Aorta (tissue), 5 donors: ENCODE measurements at regions not wholly inside any gene's neighbourhood (a gene's known extent, or its start where the extent isn't known, plus 50 kb on each side); places are given as distances from the start of the nearest gene placed in this dataset.
"Not testable (repeated sequence)": the region's sequence is repeated elsewhere in the genome, so short reads cannot be mapped to it uniquely, and the experiment has no call there.

Experiments
- ATAC-seq: fragments of 200-7000 bp; cut with Tn5 transposase; one replicate; pipeline ENCODE4 v1.9.1; 2022; ENCODE audit warnings: moderate library complexity; ENCODE audit not compliant: low FRiP score
- DNase-seq, 2 donors: peaks; one replicate each; pipeline ENCODE4 v3.0.0-alpha.2; 2020
- H3K27ac ChIP-seq, 2 donors: one replicate each; pipeline ENCODE4 v1.5.1; 2013; ENCODE audit warnings: low read length in 2 of 2, mild to moderate bottlenecking in 2 of 2, moderate library complexity in 2 of 2, control low read depth in 1 of 2, inconsistent platforms in 1 of 2, low read depth in 1 of 2
- H3K27me3 ChIP-seq, 2 donors: one replicate each; pipeline ENCODE4 v1.6.1; 2013; ENCODE audit warnings: control low read depth in 1 of 2, low read length in 1 of 2, mild to moderate bottlenecking in 1 of 2, moderate library complexity in 1 of 2; ENCODE audit not compliant: insufficient read depth in 2 of 2, control insufficient read depth in 1 of 2
- H3K36me3 ChIP-seq, 2 donors: one replicate each; pipeline ENCODE4 v1.6.1; 2013; ENCODE audit warnings: control low read depth in 1 of 2, low read length in 1 of 2, mild to moderate bottlenecking in 1 of 2; ENCODE audit not compliant: insufficient read depth in 2 of 2, control insufficient read depth in 1 of 2
- H3K4me1 ChIP-seq, 2 donors: one replicate each; pipeline ENCODE4 v1.6.1; 2013; ENCODE audit warnings: low read length in 2 of 2, control low read depth in 1 of 2, mild to moderate bottlenecking in 1 of 2, moderate library complexity in 1 of 2; ENCODE audit not compliant: insufficient read depth in 2 of 2, control insufficient read depth in 1 of 2
- H3K4me3 ChIP-seq, 2 donors: one replicate each; pipeline ENCODE4 v1.5.1; 2013; ENCODE audit warnings: low read length in 2 of 2, control low read depth in 1 of 2, mild to moderate bottlenecking in 1 of 2
- H3K9me3 ChIP-seq: one replicate; pipeline ENCODE4 v1.6.1; 2013; ENCODE audit warnings: mild to moderate bottlenecking, low read length; ENCODE audit not compliant: control insufficient read depth
- WGBS, 2 donors: extraction: QIAGEN DNeasy Blood & Tissue Kit; methylation state at CpG; one replicate each; pipeline ENCODE4 v1.1.7; 2013; 5-methylcytosine and 5-hydroxymethylcytosine counted together
- intact Hi-C, 2 donors: fragments of 100-400 bp; cut with DNase I; formaldehyde crosslinking; loops; one replicate each; pipeline versions ENCODE4 v1.14.2 to v1.15.0; 2022
- donor health status: healthy with polysubstance abuse.
- donor health status: Bipolar disorder and iron deficiency.
- donor health status: DM: no; HTN: no; CAD: no.
- donor health status: DM: no; HTN: no; CAD: no.
- donor health status: DM: yes; HTN: yes; CAD: no.

GRCh38 chr3:184498986-184499606 lies 62.5 kb upstream of the EPHB3 start:
- WGBS, 2 donors: 56 to 63% methylated on average over 12 of the region's 12 CpGs
- Histone ChIP-seq H3K9me3 (peaks cover 4% of the 10 kb centered on the region), H3K4me3 (no peak overlapping the region), H3K27ac (no peak overlapping the region), H3K36me3 (no peaks in the 10 kb centered on the region), H3K27me3 (peaks cover 0 to 1% of the 10 kb centered on the region in 2 donors), H3K4me1 (no peaks in the 10 kb centered on the region)
- ATAC-seq (no peak), DNase-seq (no peak)
- intact Hi-C loops: no loop called here

- Histone ChIP-seq H3K36me3 (no peaks in the 10 kb centered on the region), H3K4me3 (no peak overlapping the region), H3K27me3 (peaks cover 0 to 1% of the 10 kb centered on the region in 2 donors), H3K9me3 (peaks cover 4% of the 10 kb centered on the region), H3K4me1 (no peaks in the 10 kb centered on the region), H3K27ac (no peak overlapping the region)
- intact Hi-C loops: no loop called here
- no peak for ATAC-seq
- no peak for DNase-seq
- WGBS, 2 donors: 55 to 60% methylated on average over 12 of the region's 12 CpGs
These were observed 61.2 kb upstream of the EPHB3 start for GRCh38 chr3:184500344-184500923.

DNA sequence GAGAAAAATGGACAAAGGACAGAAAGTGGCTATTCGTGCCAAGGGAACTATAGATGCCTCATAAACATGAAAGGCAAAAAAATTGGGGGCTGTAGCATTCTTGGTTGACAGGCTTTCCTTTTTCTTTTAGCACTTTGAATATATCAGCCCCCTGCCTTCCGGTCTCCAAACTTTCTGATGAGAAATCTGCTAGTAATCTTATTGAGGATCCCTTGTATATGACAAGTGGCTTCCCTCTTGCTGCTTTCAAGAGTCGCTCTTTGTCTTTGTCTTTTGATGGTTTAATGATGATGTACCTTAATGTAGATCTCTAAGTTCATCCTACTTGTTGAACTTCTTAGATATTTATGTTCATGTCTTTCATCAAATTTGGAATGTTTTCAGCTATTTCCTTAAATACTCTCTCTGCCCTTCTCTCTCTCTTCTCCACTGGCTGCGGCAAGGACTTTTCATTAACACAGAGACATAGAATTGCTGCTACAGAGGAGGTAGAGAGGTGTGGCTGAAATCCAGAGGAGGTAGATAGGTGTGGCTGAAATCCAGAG lies 59.4 kb upstream of the EPHB3 start:
- ATAC-seq: no peak
- DNase-seq: no peak
- Histone ChIP-seq H3K27me3 (peaks cover 1 to 3% of the 10 kb centered on the region in 2 donors), H3K4me3 (no peak overlapping the region), H3K9me3 (peaks cover 4% of the 10 kb centered on the region), H3K27ac (no peak overlapping the region), H3K36me3 (no peaks in the 10 kb centered on the region), H3K4me1 (no peaks in the 10 kb centered on the region)
- WGBS, 2 donors: 90 to 91% methylated on average over 4 of the region's 4 CpGs
- intact Hi-C loops: no loop called here

GRCh38 chr3:184502841-184503240 lies 58.7 kb upstream of the EPHB3 start:
- H3K36me3 ChIP-seq, H3K4me3 ChIP-seq, DNase-seq, ATAC-seq, H3K27me3 ChIP-seq, H3K4me1 ChIP-seq, intact Hi-C loops, H3K9me3 ChIP-seq, H3K27ac ChIP-seq: not testable (repeated sequence)
- 73 to 81% methylated on average over 6 of the region's 6 CpGs for WGBS, 2 donors

DNA sequence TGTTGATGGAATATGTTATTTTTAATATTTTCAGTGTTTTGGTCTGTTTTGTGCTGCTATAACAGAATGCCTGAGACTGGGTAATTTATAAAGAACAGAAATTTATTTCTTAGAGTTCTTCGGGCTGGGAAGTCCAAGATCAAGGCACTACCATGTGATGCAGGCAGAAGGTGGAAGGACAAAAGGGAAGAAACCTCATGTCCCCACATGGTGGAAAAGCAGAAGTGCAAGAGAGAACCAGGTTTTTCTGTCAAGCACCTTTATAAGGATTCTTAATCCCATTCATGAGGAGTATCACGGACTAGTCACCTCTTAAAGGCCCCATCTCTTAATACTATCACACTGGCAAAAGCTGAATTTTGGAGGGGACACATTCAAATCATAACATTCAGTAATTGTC lies 57.9 kb upstream of the EPHB3 start:
- intact Hi-C loops: no loop called here
- peaks cover 4% of the 10 kb centered on the region for H3K9me3 ChIP-seq
- 73 to 89% methylated on average over 2 of the region's 2 CpGs for WGBS, 2 donors
- peaks cover 0 to 5% of the 10 kb centered on the region in 2 donors for H3K27me3 ChIP-seq
- H3K4me1 ChIP-seq: no peaks in the 10 kb centered on the region
- no peak overlapping the region for H3K4me3 ChIP-seq
- ATAC-seq: no peak
- DNase-seq: no peak
- no peak overlapping the region for H3K27ac ChIP-seq
- no peaks in the 10 kb centered on the region for H3K36me3 ChIP-seq

- H3K27ac ChIP-seq: no peak overlapping the region
- ATAC-seq (no peak), DNase-seq (no peak)
- H3K9me3 ChIP-seq: peaks cover 4% of the 10 kb centered on the region
- H3K4me1 ChIP-seq: no peaks in the 10 kb centered on the region
- intact Hi-C loops: no loop called here
- WGBS, 2 donors: 28 to 45% methylated on average over 9 of the region's 9 CpGs
- H3K36me3 ChIP-seq: no peaks in the 10 kb centered on the region
- H3K27me3 ChIP-seq: peaks cover 0 to 5% of the 10 kb centered on the region in 2 donors
- no peak overlapping the region for H3K4me3 ChIP-seq
These were observed 56.3 kb upstream of the EPHB3 start for GRCh38 chr3:184505076-184505878.

DNA sequence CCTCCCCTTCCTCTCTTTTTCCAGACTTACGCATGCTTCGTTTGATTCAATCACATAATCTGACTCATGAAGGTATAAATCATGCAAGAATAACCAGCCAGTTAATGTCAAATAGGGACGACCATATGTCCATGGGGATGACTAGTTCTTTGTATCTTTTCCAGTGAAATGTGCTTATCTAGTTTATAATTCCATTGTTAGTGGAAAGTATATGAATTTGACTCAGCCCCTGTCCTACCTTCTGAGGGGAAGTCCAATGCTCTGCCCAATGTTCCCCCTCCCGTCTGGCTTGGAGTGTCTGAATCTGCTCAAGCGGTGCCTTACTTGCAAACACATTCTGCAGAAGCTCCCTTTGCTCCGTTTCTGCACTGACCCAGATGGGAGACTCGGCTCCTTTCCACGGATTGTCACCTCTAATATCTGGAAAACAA lies 55.0 kb upstream of the EPHB3 start:
- H3K27me3 ChIP-seq: peaks cover 0 to 5% of the 10 kb centered on the region in 2 donors
- H3K4me3 ChIP-seq: no peak overlapping the region
- intact Hi-C loops: no loop called here
- ATAC-seq (no peak), DNase-seq (no peak)
- H3K9me3 ChIP-seq: peaks cover 4% of the 10 kb centered on the region
- H3K27ac ChIP-seq: no peak overlapping the region
- 37 to 53% methylated on average over 8 of the region's 8 CpGs for WGBS, 2 donors
- H3K4me1 ChIP-seq: no peaks in the 10 kb centered on the region
- no peaks in the 10 kb centered on the region for H3K36me3 ChIP-seq

DNA sequence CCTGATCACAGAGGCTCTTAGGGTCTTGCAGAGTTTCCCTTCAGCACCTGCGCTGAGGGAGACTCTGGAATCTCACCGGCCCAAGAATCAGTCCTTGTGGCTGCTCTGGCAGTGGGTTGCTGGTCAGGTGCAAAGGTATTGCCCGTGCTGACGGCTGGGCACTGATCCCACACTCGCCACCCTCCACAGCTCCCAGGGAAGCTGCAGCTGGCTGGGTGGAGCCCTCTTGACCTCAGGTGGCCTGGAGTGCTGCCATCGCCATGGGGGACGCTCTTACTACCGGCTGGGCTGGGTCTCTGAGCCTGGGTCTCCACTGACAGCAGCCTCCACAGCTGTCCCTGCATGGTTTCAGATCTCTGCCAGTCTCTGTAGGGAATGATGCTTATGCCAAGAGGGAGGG lies 52.6 kb upstream of the EPHB3 start:
- no peak overlapping the region for H3K27ac ChIP-seq
- ATAC-seq (no peak), DNase-seq (no peak)
- peaks cover 0 to 5% of the 10 kb centered on the region in 2 donors for H3K27me3 ChIP-seq
- intact Hi-C loops: no loop called here
- H3K9me3 ChIP-seq: no peaks in the 10 kb centered on the region
- H3K36me3 ChIP-seq: no peaks in the 10 kb centered on the region
- 83 to 87% methylated on average over 8 of the region's 8 CpGs for WGBS, 2 donors
- no peak overlapping the region for H3K4me3 ChIP-seq
- H3K4me1 ChIP-seq: no peaks in the 10 kb centered on the region
